CD4-positive, alpha-beta T cell (primary cell): ENCODE measurements at regions not wholly inside any gene's neighbourhood (a gene's known extent, or its start where the extent isn't known, plus 50 kb on each side); places are given as distances from the start of the nearest gene placed in this dataset.

Experiments used
- ATAC-seq: fragments of 200-7000 bp; cut with Tn5 transposase; one replicate; pipeline ENCODE4 v1.10.0; 2022; ENCODE audit warnings: mild to moderate bottlenecking; ENCODE audit not compliant: poor library complexity
- CTCF ChIA-PET: fragments of 350-600 bp; sonication (Branson Sonifier 250); formaldehyde crosslinking; loops from one replicate; lab custom pipeline; 2021; ENCODE audit warnings: antibody characterized with exemption, inconsistent platforms; lab: Charles Lee
- POLR2A ChIA-PET: fragments of 350-600 bp; sonication (Branson Sonifier 250); formaldehyde crosslinking; loops from one replicate; lab custom pipeline; 2021; ENCODE audit warnings: antibody characterized with exemption, inconsistent platforms; lab: Charles Lee
- DNase-seq, 14 experiments: peaks; one replicate each; pipeline ENCODE4 v3.0.0-alpha.2; 2013 to 2020; ENCODE audit warnings: mixed read lengths in 2 of 14
- H3K27ac ChIP-seq, 2 donors: one replicate each; pipeline versions ENCODE4 v1.5.1 to v1.7.0; 2013; ENCODE audit warnings: low read length in 2 of 2, low read depth in 1 of 2, mild to moderate bottlenecking in 1 of 2
- H3K27me3 ChIP-seq, 2 experiments: 1 replicate in 1 of 2; 2 replicates in 1 of 2; pipeline versions ENCODE4 v1.6.1 to v1.7.0; 2013; ENCODE audit warnings: low read length in 2 of 2, control low read depth in 1 of 2, mild to moderate bottlenecking in 1 of 2, moderate library complexity in 1 of 2; ENCODE audit not compliant: insufficient read depth in 2 of 2, control insufficient read depth in 1 of 2
- H3K36me3 ChIP-seq: one replicate; pipeline ENCODE4 v1.6.1; 2013; ENCODE audit warnings: low read length, control low read depth; ENCODE audit not compliant: insufficient read depth
- H3K4me1 ChIP-seq: one replicate; pipeline ENCODE4 v1.6.1; 2013; ENCODE audit warnings: low read length, control low read depth; ENCODE audit not compliant: insufficient read depth
- H3K4me3 ChIP-seq: one replicate; pipeline ENCODE4 v1.5.1; 2013; ENCODE audit warnings: mild to moderate bottlenecking, low read length, moderate library complexity
- H3K9me3 ChIP-seq, 2 experiments: 1 replicate in 1 of 2; 2 replicates in 1 of 2; pipeline versions ENCODE4 v1.6.1 to v1.7.0; 2013; ENCODE audit warnings: low read length in 2 of 2, mild to moderate bottlenecking in 2 of 2, control low read depth in 1 of 2, moderate library complexity in 1 of 2; ENCODE audit not compliant: control insufficient read depth in 1 of 2, insufficient read depth in 1 of 2
- H3K27ac Mint-ChIP-seq: one replicate; pipeline ENCODE4 v1.8.0; 2020; ENCODE audit warnings: mixed read lengths
- H3K27me3 Mint-ChIP-seq: one replicate; pipeline ENCODE4 v1.8.0; 2021; ENCODE audit warnings: mixed read lengths
- H3K36me3 Mint-ChIP-seq: one replicate; pipeline ENCODE4 v1.8.0; 2021; ENCODE audit warnings: low read depth, mixed read lengths
- H3K4me1 Mint-ChIP-seq: one replicate; pipeline ENCODE4 v1.8.0; 2021; ENCODE audit warnings: low read depth, mixed read lengths
- H3K4me3 Mint-ChIP-seq: one replicate; pipeline ENCODE4 v1.8.0; 2020; ENCODE audit warnings: mild to moderate bottlenecking, mixed read lengths
- H3K9me3 Mint-ChIP-seq: one replicate; pipeline ENCODE4 v1.8.0; 2020; ENCODE audit warnings: mixed read lengths
- intact Hi-C, 2 experiments: fragments of 100-400 bp; cut with DNase I in 1 of 2; cut with micrococcal nuclease in 1 of 2; formaldehyde crosslinking; loops; one replicate each; pipeline versions ENCODE4 v1.15.1 to v1.9.0; 2023 to 2025; cut with DNase I, micrococcal nuclease
- TF ChIP-seq, protein P1 (sequence below): fragments of 200-600 bp; IDR thresholded peaks from one replicate; pipeline ENCODE4 v1.8.0; 2022; ENCODE audit warnings: antibody characterized with exemption, mild to moderate bottlenecking

DNA sequence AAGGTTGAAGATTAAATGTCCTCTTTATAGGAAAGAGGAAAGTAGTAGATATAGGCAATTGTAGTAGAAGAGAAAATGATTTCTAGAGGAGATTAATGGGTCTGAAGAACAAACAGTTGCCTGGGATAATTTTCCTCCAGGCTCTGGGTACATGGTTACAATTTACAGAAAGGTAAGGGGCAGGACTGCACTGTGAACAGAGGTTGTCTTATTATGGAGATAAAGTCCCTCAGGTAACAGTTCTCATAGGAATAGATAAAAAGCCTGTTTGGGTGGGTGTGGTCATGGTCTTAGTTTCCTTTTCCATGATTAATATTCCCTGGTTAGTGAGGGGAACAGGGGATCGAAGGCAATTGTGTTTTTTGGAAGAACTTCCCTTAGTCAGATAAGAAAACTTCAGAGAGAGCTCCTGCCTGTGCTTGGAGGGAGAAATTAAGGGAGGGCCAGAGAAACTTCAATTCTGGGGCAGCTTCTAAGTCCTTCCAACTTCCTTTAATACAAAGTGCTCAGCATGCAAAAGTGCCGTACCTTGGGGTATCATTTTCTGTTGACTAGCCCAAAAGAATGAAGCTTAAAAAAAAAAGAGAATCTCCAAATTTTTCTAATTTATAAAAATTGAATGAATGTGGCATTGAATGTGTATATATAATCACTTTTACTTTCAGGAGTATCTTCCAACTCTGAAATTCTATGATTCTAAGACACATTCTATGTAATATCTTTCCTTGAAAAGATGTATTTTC, 295.4 kb upstream of the USP25 start:
- CTCF ChIA-PET, result interaction anchor here (0.6 kb wide), 1 partner anchor 446 kb away, joined by 4 read pairs; no protein-coding TSS in a partner anchor
- intact Hi-C loops, result no loop called here
- Mint-ChIP-seq H3K4me1 (no peaks in the 10 kb centered on the region), H3K27me3 (no peaks in the 10 kb centered on the region), H3K36me3 (no peaks in the 10 kb centered on the region), H3K9me3 (peaks cover 2% of the 10 kb centered on the region), H3K4me3 (no peak overlapping the region), H3K27ac (no peak overlapping the region)
- POLR2A ChIA-PET, result interaction anchor here (0.6 kb wide), 1 partner anchor 131 kb away, joined by 3 read pairs; no protein-coding TSS in a partner anchor
- Histone ChIP-seq H3K4me1 (no peaks in the 10 kb centered on the region), H3K4me3 (no peak overlapping the region), H3K36me3 (no peaks in the 10 kb centered on the region), H3K27ac (no peak overlapping the region), H3K9me3 (peaks cover 0 to 4% of the 10 kb centered on the region in 2 experiments), H3K27me3 (no peaks in the 10 kb centered on the region)
- no peak for ATAC-seq
- TF ChIP-seq, protein P1, sequence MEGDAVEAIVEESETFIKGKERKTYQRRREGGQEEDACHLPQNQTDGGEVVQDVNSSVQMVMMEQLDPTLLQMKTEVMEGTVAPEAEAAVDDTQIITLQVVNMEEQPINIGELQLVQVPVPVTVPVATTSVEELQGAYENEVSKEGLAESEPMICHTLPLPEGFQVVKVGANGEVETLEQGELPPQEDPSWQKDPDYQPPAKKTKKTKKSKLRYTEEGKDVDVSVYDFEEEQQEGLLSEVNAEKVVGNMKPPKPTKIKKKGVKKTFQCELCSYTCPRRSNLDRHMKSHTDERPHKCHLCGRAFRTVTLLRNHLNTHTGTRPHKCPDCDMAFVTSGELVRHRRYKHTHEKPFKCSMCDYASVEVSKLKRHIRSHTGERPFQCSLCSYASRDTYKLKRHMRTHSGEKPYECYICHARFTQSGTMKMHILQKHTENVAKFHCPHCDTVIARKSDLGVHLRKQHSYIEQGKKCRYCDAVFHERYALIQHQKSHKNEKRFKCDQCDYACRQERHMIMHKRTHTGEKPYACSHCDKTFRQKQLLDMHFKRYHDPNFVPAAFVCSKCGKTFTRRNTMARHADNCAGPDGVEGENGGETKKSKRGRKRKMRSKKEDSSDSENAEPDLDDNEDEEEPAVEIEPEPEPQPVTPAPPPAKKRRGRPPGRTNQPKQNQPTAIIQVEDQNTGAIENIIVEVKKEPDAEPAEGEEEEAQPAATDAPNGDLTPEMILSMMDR, result no peak
- DNase-seq, result no peak

DNA sequence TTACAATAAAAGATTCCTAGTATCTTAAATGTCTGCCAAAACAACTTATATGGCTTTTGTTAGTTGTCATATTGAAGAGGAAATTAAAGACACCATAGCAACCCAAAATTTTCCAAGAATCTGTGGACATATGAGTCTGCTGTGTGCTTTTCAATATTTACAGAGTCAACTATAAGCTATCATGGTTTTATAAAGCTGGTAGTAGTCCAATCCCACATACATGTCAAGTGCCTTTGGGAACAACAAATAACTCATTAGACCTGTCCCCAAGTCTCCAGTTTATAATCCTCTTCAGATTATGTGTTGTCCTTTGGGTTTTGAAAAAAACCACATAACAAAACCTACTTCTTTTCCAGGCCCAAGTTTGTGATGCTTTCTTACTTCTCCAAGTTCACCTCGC, 293.8 kb upstream of the USP25 start:
- no peak overlapping the region for H3K27ac Mint-ChIP-seq
- POLR2A ChIA-PET, result no interaction called here
- H3K9me3 Mint-ChIP-seq, result peaks cover 2% of the 10 kb centered on the region
- CTCF ChIA-PET, result no interaction called here
- H3K27me3 Mint-ChIP-seq, result no peaks in the 10 kb centered on the region
- intact Hi-C loops, result no loop called here
- H3K4me3 Mint-ChIP-seq, result no peak overlapping the region
- H3K9me3 ChIP-seq, result peaks cover 0 to 4% of the 10 kb centered on the region in 2 experiments
- no peaks in the 10 kb centered on the region for H3K36me3 ChIP-seq
- no peak overlapping the region for H3K4me3 ChIP-seq
- peaks cover 3% of the 10 kb centered on the region for H3K4me1 Mint-ChIP-seq
- H3K27me3 ChIP-seq, result no peaks in the 10 kb centered on the region
- no peaks in the 10 kb centered on the region for H3K36me3 Mint-ChIP-seq
- no peaks in the 10 kb centered on the region for H3K4me1 ChIP-seq
- TF ChIP-seq, protein P1, result no peak
- no peak for ATAC-seq
- DNase-seq, result no peak
- no peak overlapping the region for H3K27ac ChIP-seq

DNA sequence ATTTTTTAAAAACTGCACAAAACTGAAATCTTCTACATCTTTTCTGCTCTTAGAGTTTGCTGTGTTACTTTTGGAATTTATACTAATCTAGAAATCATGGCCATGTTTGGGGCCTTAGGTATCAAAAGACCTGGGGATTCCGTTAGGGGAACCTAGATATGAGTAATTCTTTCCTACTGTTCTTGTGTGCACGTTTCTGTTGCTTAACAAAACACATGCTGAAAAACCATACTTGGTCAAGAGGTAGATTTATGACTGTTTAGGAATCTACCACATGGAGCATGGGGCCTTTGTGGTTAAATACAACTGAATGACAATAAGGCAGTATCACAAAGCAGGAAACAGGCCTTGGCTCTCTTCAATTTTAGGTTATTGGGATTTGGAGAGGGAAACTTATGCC, 291.9 kb upstream of the USP25 start:
- no peak for ATAC-seq
- CTCF ChIA-PET, result no interaction called here
- no peak overlapping the region for H3K4me3 Mint-ChIP-seq
- POLR2A ChIA-PET, result interaction anchor here (0.7 kb wide), 2 partner anchors 184 to 573 kb away, joined by 3 read pairs; no protein-coding TSS in a partner anchor
- Histone ChIP-seq H3K27me3 (no peaks in the 10 kb centered on the region), H3K4me3 (no peak overlapping the region), H3K4me1 (no peaks in the 10 kb centered on the region), H3K36me3 (no peaks in the 10 kb centered on the region), H3K27ac (no peak overlapping the region), H3K9me3 (peaks cover 0 to 4% of the 10 kb centered on the region in 2 experiments)
- no peaks in the 10 kb centered on the region for H3K36me3 Mint-ChIP-seq
- no peak overlapping the region for H3K27ac Mint-ChIP-seq
- peaks cover 2% of the 10 kb centered on the region for H3K9me3 Mint-ChIP-seq
- peak in 2 of 14 experiments; percentile 13 to 20 for DNase-seq
- H3K4me1 Mint-ChIP-seq, result peaks cover 9% of the 10 kb centered on the region
- intact Hi-C loops, result no loop called here
- no peaks in the 10 kb centered on the region for H3K27me3 Mint-ChIP-seq
- TF ChIP-seq, protein P1, result no peak
